WTC11 (cell line): ENCODE measurements at regions not wholly inside any gene's neighbourhood (a gene's known extent, or its start where the extent isn't known, plus 50 kb on each side); places are given as distances from the start of the nearest gene placed in this dataset.

ENCODE experiments used
- ATAC-seq: fragments of 200-7000 bp; cut with Tn5 transposase; 2 replicates; pipeline ENCODE4 v1.10.0; 2021; ENCODE audit warnings: mild to moderate bottlenecking, moderate library complexity
- CTCF ChIA-PET: fragments of 300-600 bp; sonication (Branson Sonifier 250); formaldehyde crosslinking; loops from one replicate; lab custom pipeline; 2021; ENCODE audit warnings: antibody characterized with exemption; lab: Charles Lee
- POLR2A ChIA-PET: fragments of 350-600 bp; sonication (Branson Sonifier 250); formaldehyde crosslinking; loops from one replicate; lab custom pipeline; 2021; ENCODE audit warnings: antibody characterized with exemption; lab: Charles Lee
- DNase-seq: peaks from one replicate; pipeline ENCODE4 v3.0.0; 2021; ENCODE audit warnings: low spot score
- H3K27ac Mint-ChIP-seq: 2 replicates; pipeline ENCODE4 v1.8.0; 2021; ENCODE audit warnings: mixed read lengths
- H3K27me3 Mint-ChIP-seq: 2 replicates; pipeline ENCODE4 v1.8.0; 2021; ENCODE audit warnings: low read depth, mild to moderate bottlenecking, moderate library complexity, mixed read lengths
- H3K36me3 Mint-ChIP-seq: 2 replicates; pipeline ENCODE4 v1.8.0; 2021; ENCODE audit warnings: mixed read lengths
- H3K4me1 Mint-ChIP-seq: 2 replicates; pipeline ENCODE4 v1.8.0; 2022; ENCODE audit warnings: mixed read lengths
- H3K4me3 Mint-ChIP-seq: 2 replicates; pipeline ENCODE4 v1.8.0; 2021; ENCODE audit warnings: mild to moderate bottlenecking, moderate library complexity, mixed read lengths
- H3K9me3 Mint-ChIP-seq: 2 replicates; pipeline ENCODE4 v1.8.0; 2021; ENCODE audit warnings: mixed read lengths
- ATF1 ChIP-seq: sonication (generic); formaldehyde crosslinking; IDR thresholded peaks from 2 replicates; pipeline ENCODE4 v1.8.1; 2023; ENCODE audit warnings: mild to moderate bottlenecking, moderate library complexity, missing genetic modification reagents
- CREB1 ChIP-seq: sonication (generic); formaldehyde crosslinking; IDR thresholded peaks from 2 replicates; pipeline ENCODE4 v1.8.0; 2023; ENCODE audit warnings: mild to moderate bottlenecking, missing genetic modification reagents
- GRHL2 ChIP-seq: fragments of 250-450 bp; sonication (Bioruptor Pico); IDR thresholded peaks from 2 replicates; pipeline ENCODE4 v1.8.0; 2022; ENCODE audit warnings: mild to moderate bottlenecking, moderate library complexity; ENCODE audit not compliant: insufficient replicate concordance, severe bottlenecking
- MXD4 ChIP-seq: fragments of 250-450 bp; sonication (Bioruptor Pico); IDR thresholded peaks from 2 replicates; pipeline ENCODE4 v1.8.0; 2021; ENCODE audit warnings: mild to moderate bottlenecking, moderate library complexity, borderline replicate concordance
- NR3C1 ChIP-seq: sonication (generic); formaldehyde crosslinking; conservative IDR thresholded peaks from 2 replicates; pipeline ENCODE4 v1.8.1; 2023; ENCODE audit warnings: low read depth, mild to moderate bottlenecking, missing genetic modification reagents
- SOX15 ChIP-seq: fragments of 250-450 bp; sonication (Bioruptor Pico); IDR thresholded peaks from 2 replicates; pipeline ENCODE4 v1.9.0; 2021; ENCODE audit warnings: mild to moderate bottlenecking
- ZNF317 ChIP-seq: sonication (generic); formaldehyde crosslinking; IDR thresholded peaks from 2 replicates; pipeline ENCODE4 v1.8.1; 2023; ENCODE audit warnings: low read depth, mild to moderate bottlenecking, moderate library complexity, missing genetic modification reagents, borderline replicate concordance
- ZNF396 ChIP-seq: fragments of 250-450 bp; sonication (Bioruptor Pico); IDR thresholded peaks from 2 replicates; pipeline ENCODE4 v1.8.0; 2021; ENCODE audit warnings: mild to moderate bottlenecking, moderate library complexity, borderline replicate concordance
- ZNF671 ChIP-seq: fragments of 250-450 bp; sonication (Bioruptor Pico); IDR thresholded peaks from 2 replicates; pipeline ENCODE4 v1.8.0; 2021; ENCODE audit warnings: mild to moderate bottlenecking
- TF ChIP-seq, protein P1 (sequence below): sonication (generic); formaldehyde crosslinking; IDR thresholded peaks from 2 replicates; pipeline ENCODE4 v1.8.0; 2022; ENCODE audit warnings: mild to moderate bottlenecking, missing genetic modification reagents
- TF ChIP-seq, protein P2 (sequence below): fragments of 250-450 bp; sonication (Bioruptor Pico); IDR thresholded peaks from 2 replicates; pipeline ENCODE4 v1.9.0; 2021; ENCODE audit warnings: mild to moderate bottlenecking, borderline replicate concordance
- TF ChIP-seq, protein P3 (sequence below): sonication (generic); formaldehyde crosslinking; IDR thresholded peaks from 2 replicates; pipeline ENCODE4 v1.8.1; 2022; ENCODE audit warnings: mild to moderate bottlenecking, moderate library complexity, missing genetic modification reagents
- TF ChIP-seq, protein P4 (sequence below): fragments of 250-450 bp; sonication (Bioruptor Pico); IDR thresholded peaks from 2 replicates; pipeline ENCODE4 v1.9.0; 2021; ENCODE audit warnings: moderate library complexity, mild to moderate bottlenecking, inconsistent platforms, borderline replicate concordance
- TF ChIP-seq, protein P5 (sequence below): fragments of 250-450 bp; sonication (Bioruptor Pico); IDR thresholded peaks from 2 replicates; pipeline ENCODE4 v1.9.0; 2021; ENCODE audit warnings: mild to moderate bottlenecking
- TF ChIP-seq, protein P6 (sequence below): sonication (generic); formaldehyde crosslinking; IDR thresholded peaks from 2 replicates; pipeline ENCODE4 v1.8.1; 2023; ENCODE audit warnings: mild to moderate bottlenecking, missing genetic modification reagents, borderline replicate concordance
- TF ChIP-seq, protein P7 (sequence below): sonication (generic); formaldehyde crosslinking; IDR thresholded peaks from 2 replicates; pipeline ENCODE4 v1.8.1; 2023; ENCODE audit warnings: mild to moderate bottlenecking, missing genetic modification reagents, moderate library complexity
- TF ChIP-seq, protein P8 (sequence below): sonication (generic); formaldehyde crosslinking; IDR thresholded peaks from 2 replicates; pipeline ENCODE4 v1.8.0; 2023; ENCODE audit warnings: missing genetic modification reagents, mild to moderate bottlenecking, borderline replicate concordance

DNA sequence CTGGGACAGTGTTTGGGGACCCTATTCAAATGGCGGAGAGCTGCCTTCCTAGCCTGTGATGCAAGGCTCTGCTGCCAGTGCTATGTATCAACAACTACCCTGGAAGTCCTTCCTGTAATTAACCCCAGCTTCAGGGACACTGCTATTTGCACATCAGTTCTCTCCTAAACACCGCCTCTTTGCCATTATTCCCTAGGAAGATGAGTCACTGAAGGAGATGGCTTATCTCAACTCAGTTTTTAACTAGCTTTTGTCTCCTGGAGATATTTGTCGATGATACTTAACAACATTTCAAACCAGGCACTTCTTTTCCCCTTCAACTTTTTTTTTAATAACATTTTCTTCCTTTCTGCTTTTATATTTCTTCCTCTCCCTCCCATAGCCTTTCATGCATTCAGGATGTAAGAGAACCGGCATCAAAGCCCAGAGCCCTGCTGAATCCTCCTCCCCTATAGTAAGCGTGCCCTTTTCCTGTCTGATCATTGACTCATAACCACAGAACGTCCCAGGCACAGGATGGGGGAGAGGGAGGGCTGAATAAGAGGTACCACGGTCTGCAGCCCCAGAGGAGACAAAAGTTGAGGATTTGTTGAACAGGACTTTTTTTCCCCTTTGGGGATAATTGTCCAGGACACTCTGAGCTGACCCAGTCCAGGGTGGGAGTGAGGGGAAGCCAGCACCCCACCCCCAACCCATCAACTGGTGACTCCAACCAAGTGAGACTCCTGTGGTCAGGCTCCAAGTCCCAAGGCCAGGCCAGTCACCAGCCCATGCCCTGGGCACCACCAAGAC is 387.8 kb upstream of the SALL1 start:
- Mint-ChIP-seq H3K36me3 (no peaks in the 10 kb centered on the region), H3K9me3 (no peaks in the 10 kb centered on the region), H3K4me1 (peaks cover 72% of the 10 kb centered on the region), H3K4me3 (no peak overlapping the region), H3K27ac (peak overlapping the region; percentile 63), H3K27me3 (no peaks in the 10 kb centered on the region)
- ChIA-PET CTCF (interaction anchor here (0.5 kb wide), 1 partner anchor 269 kb away, joined by 4 read pairs; no protein-coding TSS in a partner anchor), POLR2A (no interaction called here)
- ATAC-seq (peak; percentile 63), DNase-seq (no peak)
- TF ChIP-seq GRHL2 (no peak), SOX15 (CRISPR knock-in tag) (no peak), CREB1 (no peak), ATF1 (CRISPR knock-in tag) (no peak), ZNF317 (CRISPR knock-in tag) (no peak), NR3C1 (no peak), MXD4 (CRISPR knock-in tag) (no peak), ZNF671 (no peak), ZNF396 (no peak)
- TF ChIP-seq, protein P1, sequence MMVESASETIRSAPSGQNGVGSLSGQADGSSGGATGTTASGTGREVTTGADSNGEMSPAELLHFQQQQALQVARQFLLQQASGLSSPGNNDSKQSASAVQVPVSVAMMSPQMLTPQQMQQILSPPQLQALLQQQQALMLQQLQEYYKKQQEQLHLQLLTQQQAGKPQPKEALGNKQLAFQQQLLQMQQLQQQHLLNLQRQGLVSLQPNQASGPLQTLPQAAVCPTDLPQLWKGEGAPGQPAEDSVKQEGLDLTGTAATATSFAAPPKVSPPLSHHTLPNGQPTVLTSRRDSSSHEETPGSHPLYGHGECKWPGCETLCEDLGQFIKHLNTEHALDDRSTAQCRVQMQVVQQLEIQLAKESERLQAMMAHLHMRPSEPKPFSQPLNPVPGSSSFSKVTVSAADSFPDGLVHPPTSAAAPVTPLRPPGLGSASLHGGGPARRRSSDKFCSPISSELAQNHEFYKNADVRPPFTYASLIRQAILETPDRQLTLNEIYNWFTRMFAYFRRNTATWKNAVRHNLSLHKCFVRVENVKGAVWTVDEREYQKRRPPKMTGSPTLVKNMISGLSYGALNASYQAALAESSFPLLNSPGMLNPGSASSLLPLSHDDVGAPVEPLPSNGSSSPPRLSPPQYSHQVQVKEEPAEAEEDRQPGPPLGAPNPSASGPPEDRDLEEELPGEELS (CRISPR knock-in tag), result no peak
- TF ChIP-seq, protein P2, sequence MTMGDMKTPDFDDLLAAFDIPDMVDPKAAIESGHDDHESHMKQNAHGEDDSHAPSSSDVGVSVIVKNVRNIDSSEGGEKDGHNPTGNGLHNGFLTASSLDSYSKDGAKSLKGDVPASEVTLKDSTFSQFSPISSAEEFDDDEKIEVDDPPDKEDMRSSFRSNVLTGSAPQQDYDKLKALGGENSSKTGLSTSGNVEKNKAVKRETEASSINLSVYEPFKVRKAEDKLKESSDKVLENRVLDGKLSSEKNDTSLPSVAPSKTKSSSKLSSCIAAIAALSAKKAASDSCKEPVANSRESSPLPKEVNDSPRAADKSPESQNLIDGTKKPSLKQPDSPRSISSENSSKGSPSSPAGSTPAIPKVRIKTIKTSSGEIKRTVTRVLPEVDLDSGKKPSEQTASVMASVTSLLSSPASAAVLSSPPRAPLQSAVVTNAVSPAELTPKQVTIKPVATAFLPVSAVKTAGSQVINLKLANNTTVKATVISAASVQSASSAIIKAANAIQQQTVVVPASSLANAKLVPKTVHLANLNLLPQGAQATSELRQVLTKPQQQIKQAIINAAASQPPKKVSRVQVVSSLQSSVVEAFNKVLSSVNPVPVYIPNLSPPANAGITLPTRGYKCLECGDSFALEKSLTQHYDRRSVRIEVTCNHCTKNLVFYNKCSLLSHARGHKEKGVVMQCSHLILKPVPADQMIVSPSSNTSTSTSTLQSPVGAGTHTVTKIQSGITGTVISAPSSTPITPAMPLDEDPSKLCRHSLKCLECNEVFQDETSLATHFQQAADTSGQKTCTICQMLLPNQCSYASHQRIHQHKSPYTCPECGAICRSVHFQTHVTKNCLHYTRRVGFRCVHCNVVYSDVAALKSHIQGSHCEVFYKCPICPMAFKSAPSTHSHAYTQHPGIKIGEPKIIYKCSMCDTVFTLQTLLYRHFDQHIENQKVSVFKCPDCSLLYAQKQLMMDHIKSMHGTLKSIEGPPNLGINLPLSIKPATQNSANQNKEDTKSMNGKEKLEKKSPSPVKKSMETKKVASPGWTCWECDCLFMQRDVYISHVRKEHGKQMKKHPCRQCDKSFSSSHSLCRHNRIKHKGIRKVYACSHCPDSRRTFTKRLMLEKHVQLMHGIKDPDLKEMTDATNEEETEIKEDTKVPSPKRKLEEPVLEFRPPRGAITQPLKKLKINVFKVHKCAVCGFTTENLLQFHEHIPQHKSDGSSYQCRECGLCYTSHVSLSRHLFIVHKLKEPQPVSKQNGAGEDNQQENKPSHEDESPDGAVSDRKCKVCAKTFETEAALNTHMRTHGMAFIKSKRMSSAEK (CRISPR knock-in tag), result no peak
- TF ChIP-seq, protein P3, sequence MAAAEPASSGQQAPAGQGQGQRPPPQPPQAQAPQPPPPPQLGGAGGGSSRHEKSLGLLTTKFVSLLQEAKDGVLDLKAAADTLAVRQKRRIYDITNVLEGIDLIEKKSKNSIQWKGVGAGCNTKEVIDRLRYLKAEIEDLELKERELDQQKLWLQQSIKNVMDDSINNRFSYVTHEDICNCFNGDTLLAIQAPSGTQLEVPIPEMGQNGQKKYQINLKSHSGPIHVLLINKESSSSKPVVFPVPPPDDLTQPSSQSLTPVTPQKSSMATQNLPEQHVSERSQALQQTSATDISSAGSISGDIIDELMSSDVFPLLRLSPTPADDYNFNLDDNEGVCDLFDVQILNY (CRISPR knock-in tag), result no peak
- TF ChIP-seq, protein P4, sequence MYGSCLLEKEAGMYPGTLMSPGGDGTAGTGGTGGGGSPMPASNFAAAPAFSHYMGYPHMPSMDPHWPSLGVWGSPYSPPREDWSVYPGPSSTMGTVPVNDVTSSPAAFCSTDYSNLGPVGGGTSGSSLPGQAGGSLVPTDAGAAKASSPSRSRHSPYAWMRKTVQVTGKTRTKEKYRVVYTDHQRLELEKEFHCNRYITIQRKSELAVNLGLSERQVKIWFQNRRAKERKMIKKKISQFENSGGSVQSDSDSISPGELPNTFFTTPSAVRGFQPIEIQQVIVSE, result no peak
- TF ChIP-seq, protein P5, sequence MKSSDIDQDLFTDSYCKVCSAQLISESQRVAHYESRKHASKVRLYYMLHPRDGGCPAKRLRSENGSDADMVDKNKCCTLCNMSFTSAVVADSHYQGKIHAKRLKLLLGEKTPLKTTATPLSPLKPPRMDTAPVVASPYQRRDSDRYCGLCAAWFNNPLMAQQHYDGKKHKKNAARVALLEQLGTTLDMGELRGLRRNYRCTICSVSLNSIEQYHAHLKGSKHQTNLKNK (CRISPR knock-in tag), result no peak
- TF ChIP-seq, protein P6, sequence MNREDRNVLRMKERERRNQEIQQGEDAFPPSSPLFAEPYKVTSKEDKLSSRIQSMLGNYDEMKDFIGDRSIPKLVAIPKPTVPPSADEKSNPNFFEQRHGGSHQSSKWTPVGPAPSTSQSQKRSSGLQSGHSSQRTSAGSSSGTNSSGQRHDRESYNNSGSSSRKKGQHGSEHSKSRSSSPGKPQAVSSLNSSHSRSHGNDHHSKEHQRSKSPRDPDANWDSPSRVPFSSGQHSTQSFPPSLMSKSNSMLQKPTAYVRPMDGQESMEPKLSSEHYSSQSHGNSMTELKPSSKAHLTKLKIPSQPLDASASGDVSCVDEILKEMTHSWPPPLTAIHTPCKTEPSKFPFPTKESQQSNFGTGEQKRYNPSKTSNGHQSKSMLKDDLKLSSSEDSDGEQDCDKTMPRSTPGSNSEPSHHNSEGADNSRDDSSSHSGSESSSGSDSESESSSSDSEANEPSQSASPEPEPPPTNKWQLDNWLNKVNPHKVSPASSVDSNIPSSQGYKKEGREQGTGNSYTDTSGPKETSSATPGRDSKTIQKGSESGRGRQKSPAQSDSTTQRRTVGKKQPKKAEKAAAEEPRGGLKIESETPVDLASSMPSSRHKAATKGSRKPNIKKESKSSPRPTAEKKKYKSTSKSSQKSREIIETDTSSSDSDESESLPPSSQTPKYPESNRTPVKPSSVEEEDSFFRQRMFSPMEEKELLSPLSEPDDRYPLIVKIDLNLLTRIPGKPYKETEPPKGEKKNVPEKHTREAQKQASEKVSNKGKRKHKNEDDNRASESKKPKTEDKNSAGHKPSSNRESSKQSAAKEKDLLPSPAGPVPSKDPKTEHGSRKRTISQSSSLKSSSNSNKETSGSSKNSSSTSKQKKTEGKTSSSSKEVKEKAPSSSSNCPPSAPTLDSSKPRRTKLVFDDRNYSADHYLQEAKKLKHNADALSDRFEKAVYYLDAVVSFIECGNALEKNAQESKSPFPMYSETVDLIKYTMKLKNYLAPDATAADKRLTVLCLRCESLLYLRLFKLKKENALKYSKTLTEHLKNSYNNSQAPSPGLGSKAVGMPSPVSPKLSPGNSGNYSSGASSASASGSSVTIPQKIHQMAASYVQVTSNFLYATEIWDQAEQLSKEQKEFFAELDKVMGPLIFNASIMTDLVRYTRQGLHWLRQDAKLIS (CRISPR knock-in tag), result no peak
- TF ChIP-seq, protein P7, sequence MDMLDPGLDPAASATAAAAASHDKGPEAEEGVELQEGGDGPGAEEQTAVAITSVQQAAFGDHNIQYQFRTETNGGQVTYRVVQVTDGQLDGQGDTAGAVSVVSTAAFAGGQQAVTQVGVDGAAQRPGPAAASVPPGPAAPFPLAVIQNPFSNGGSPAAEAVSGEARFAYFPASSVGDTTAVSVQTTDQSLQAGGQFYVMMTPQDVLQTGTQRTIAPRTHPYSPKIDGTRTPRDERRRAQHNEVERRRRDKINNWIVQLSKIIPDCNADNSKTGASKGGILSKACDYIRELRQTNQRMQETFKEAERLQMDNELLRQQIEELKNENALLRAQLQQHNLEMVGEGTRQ (CRISPR knock-in tag), result no peak; the same call in 1 of the 2 replicates
- TF ChIP-seq, protein P8, sequence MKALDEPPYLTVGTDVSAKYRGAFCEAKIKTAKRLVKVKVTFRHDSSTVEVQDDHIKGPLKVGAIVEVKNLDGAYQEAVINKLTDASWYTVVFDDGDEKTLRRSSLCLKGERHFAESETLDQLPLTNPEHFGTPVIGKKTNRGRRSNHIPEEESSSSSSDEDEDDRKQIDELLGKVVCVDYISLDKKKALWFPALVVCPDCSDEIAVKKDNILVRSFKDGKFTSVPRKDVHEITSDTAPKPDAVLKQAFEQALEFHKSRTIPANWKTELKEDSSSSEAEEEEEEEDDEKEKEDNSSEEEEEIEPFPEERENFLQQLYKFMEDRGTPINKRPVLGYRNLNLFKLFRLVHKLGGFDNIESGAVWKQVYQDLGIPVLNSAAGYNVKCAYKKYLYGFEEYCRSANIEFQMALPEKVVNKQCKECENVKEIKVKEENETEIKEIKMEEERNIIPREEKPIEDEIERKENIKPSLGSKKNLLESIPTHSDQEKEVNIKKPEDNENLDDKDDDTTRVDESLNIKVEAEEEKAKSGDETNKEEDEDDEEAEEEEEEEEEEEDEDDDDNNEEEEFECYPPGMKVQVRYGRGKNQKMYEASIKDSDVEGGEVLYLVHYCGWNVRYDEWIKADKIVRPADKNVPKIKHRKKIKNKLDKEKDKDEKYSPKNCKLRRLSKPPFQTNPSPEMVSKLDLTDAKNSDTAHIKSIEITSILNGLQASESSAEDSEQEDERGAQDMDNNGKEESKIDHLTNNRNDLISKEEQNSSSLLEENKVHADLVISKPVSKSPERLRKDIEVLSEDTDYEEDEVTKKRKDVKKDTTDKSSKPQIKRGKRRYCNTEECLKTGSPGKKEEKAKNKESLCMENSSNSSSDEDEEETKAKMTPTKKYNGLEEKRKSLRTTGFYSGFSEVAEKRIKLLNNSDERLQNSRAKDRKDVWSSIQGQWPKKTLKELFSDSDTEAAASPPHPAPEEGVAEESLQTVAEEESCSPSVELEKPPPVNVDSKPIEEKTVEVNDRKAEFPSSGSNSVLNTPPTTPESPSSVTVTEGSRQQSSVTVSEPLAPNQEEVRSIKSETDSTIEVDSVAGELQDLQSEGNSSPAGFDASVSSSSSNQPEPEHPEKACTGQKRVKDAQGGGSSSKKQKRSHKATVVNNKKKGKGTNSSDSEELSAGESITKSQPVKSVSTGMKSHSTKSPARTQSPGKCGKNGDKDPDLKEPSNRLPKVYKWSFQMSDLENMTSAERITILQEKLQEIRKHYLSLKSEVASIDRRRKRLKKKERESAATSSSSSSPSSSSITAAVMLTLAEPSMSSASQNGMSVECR (CRISPR knock-in tag), result no peak
